Erythroblast (primary cell): ENCODE measurements at regions not wholly inside any gene's neighbourhood (a gene's known extent, or its start where the extent isn't known, plus 50 kb on each side); places are given as distances from the start of the nearest gene placed in this dataset.

ENCODE experiments used
- GATA1 ChIP-seq: IDR thresholded peaks from 2 replicates; pipeline ENCODE4 v1.6.1; 2011; ENCODE audit warnings: low read depth, mild to moderate bottlenecking, control low read depth, low read length, moderate library complexity
- POLR2A ChIP-seq: IDR thresholded peaks from 2 replicates; pipeline ENCODE4 v1.6.1; 2011; ENCODE audit warnings: mild to moderate bottlenecking, low read length

DNA sequence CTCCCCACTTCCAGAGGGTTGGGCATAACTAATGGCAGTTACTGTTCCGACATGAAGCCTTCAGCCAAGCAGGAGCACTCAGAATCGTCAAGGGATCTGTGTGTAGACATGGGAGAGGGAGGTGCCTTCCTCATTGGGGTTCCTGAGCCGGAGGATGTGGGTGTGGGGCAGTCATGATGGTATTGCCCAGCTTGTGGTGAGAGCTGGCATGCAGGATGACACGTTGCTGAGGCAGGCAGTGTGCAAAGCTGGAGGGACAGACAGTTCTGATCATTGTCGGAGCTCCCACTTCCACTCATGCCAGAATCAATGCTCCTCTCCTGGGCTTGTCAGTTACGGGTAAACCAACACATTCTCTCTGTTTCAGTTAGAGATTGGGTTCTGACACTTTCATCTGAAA is 83.9 kb upstream of the TSC22D1 start:
- no peak for TF ChIP-seq POLR2A
- no peak for TF ChIP-seq GATA1
